ENCODE measurements at regions not wholly inside any gene's neighbourhood (a gene's known extent, or its start where the extent isn't known, plus 50 kb on each side); places are given as distances from the start of the nearest gene placed in this dataset.
"Not testable (repeated sequence)": the region's sequence is repeated elsewhere in the genome, so short reads cannot be mapped to it uniquely, and the experiment has no call there.

GRCh38 chr3:34449305-34449704, 650.9 kb downstream of the PDCD6IP start:
- DNase-seq (ENCODE audit: low read depth) = no peak

GRCh38 chr3:34463414-34463813, 665.0 kb downstream of the PDCD6IP start:
- DNase-seq (ENCODE audit: low read depth) = no peak

- DNase-seq (ENCODE audit: low read depth) = no peak
Measured at GRCh38 chr3:34464646-34465045, 666.2 kb downstream of the PDCD6IP start.

- DNase-seq (ENCODE audit: low read depth) = no peak
Measured at GRCh38 chr3:34475851-34476250, 677.4 kb downstream of the PDCD6IP start.

- DNase-seq (ENCODE audit: low read depth) = peak; percentile 12
Measured at GRCh38 chr3:34483311-34483887, 685.0 kb downstream of the PDCD6IP start.

- no peak for DNase-seq (ENCODE audit: low read depth)
Measured at GRCh38 chr3:34504366-34504765, 705.9 kb downstream of the PDCD6IP start.

GRCh38 chr3:34504775-34505174, 706.3 kb downstream of the PDCD6IP start:
- DNase-seq (ENCODE audit: low read depth) = no peak

GRCh38 chr3:34508732-34509131, 710.3 kb downstream of the PDCD6IP start:
- no peak for DNase-seq (ENCODE audit: low read depth)

GRCh38 chr3:34511891-34512290, 713.5 kb downstream of the PDCD6IP start:
- DNase-seq (ENCODE audit: low read depth) = no peak

GRCh38 chr3:34519008-34519407, 720.6 kb downstream of the PDCD6IP start:
- not testable (repeated sequence) for DNase-seq (ENCODE audit: low read depth)

- no peak for DNase-seq (ENCODE audit: low read depth)
Measured at GRCh38 chr3:34531156-34531555, 732.7 kb downstream of the PDCD6IP start.

GRCh38 chr3:34533451-34533850, 735.0 kb downstream of the PDCD6IP start:
- DNase-seq (ENCODE audit: low read depth) = no peak

- no peak for DNase-seq (ENCODE audit: low read depth)
Measured at GRCh38 chr3:34534013-34534412, 735.6 kb downstream of the PDCD6IP start.

- no peak for DNase-seq (ENCODE audit: low read depth)
Measured at GRCh38 chr3:34544136-34544535, 745.7 kb downstream of the PDCD6IP start.

- no peak for DNase-seq (ENCODE audit: low read depth)
Measured at GRCh38 chr3:34547297-34547920, 749.0 kb downstream of the PDCD6IP start.

- no peak for DNase-seq (ENCODE audit: low read depth)
Measured at GRCh38 chr3:34567266-34567665, 768.8 kb downstream of the PDCD6IP start.

- DNase-seq (ENCODE audit: low read depth) = no peak
Measured at GRCh38 chr3:34568766-34569165, 770.3 kb downstream of the PDCD6IP start.

- DNase-seq (ENCODE audit: low read depth) = no peak
Measured at GRCh38 chr3:34569437-34569836, 771.0 kb downstream of the PDCD6IP start.

GRCh38 chr3:34570916-34571705, 772.7 kb downstream of the PDCD6IP start:
- DNase-seq (ENCODE audit: low read depth) = no peak

- DNase-seq (ENCODE audit: low read depth) = no peak
Measured at GRCh38 chr3:34571714-34572113, 773.3 kb downstream of the PDCD6IP start.

GRCh38 chr3:34575776-34576175, 777.3 kb downstream of the PDCD6IP start:
- no peak for DNase-seq (ENCODE audit: low read depth)

GRCh38 chr3:34582055-34582454, 783.6 kb downstream of the PDCD6IP start:
- peak; percentile 3 for DNase-seq (ENCODE audit: low read depth)

- no peak for DNase-seq (ENCODE audit: low read depth)
Measured at GRCh38 chr3:34583451-34583850, 785.0 kb downstream of the PDCD6IP start.

Measured in HT1080 (cell line).